ENCODE measurements at regions not wholly inside any gene's neighbourhood (a gene's known extent, or its start where the extent isn't known, plus 50 kb on each side); places are given as distances from the start of the nearest gene placed in this dataset.

DNA sequence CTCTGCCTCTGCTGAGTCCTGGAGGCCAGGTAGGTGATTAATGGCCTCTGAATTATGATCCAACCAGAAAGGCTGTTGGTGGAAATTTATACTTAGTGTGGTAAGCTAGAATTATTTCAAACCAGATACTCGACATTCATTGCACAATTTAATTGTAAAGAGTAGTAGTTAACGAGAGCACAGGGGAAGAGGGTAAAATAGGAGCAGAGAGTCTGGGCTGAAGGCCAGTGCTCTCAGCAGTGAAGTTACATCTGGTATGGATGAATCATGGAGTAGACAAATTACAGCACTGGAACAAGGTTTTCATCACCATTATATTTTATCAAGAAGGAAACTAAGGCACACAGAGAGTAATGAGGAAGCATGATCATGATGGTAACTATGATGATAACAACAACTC, 92.5 kb downstream of the TLR4 start:
- Mint-ChIP-seq H3K4me1 (peaks cover 18% of the 10 kb centered on the region in 2 experiments), H3K27ac (no peak overlapping the region), H3K36me3 (ENCODE audit: insufficient read depth in 1 of 3, low read depth in 3 of 3) (no peaks in the 10 kb centered on the region), H3K9me3 (no peaks in the 10 kb centered on the region), H3K4me3 (no peak overlapping the region), H3K27me3 (ENCODE audit: low read depth) (no peaks in the 10 kb centered on the region)
- Histone ChIP-seq H3K79me1 (ENCODE audit: insufficient read depth, low read depth, low read length, poor library complexity, severe bottlenecking) (no peaks in the 10 kb centered on the region), H3K23ac (ENCODE audit: insufficient read length, low read depth, low read length) (no peak overlapping the region), H3K79me2 (ENCODE audit: insufficient read depth, low read length) (no peaks in the 10 kb centered on the region), H4K91ac (ENCODE audit: insufficient read length, low read depth, low read length) (no peak overlapping the region), H2BK5ac (ENCODE audit: insufficient read length, low read length) (no peak overlapping the region), H3T11ph (ENCODE audit: low read length) (no peak overlapping the region), H2AK5ac (ENCODE audit: insufficient read length, low read length) (no peak overlapping the region), H3K4ac (ENCODE audit: low read depth, low read length) (no peak overlapping the region), H4K5ac (ENCODE audit: insufficient read length, low read depth, low read length) (no peak overlapping the region), H2BK15ac (ENCODE audit: low read depth, low read length) (no peak overlapping the region), H3K9me3 (ENCODE audit: control insufficient read depth, low read depth, low read length) (no peaks in the 10 kb centered on the region), H2BK12ac (ENCODE audit: insufficient read length, low read depth, low read length) (no peak overlapping the region), H3K4me1 (ENCODE audit: insufficient read depth, low read length) (peaks cover 2% of the 10 kb centered on the region; the same call in 1 of the 2 replicates), H4K20me1 (ENCODE audit: control insufficient read depth, insufficient read depth, insufficient read length) (no peaks in the 10 kb centered on the region), H3K56ac (ENCODE audit: insufficient read length, low read depth, low read length) (no peak overlapping the region), H3K23me2 (ENCODE audit: insufficient read length, low read depth, low read length, poor library complexity, severe bottlenecking) (no peaks in the 10 kb centered on the region), H3K9ac (ENCODE audit: extremely low read depth, insufficient read length, low read length) (no peak overlapping the region), H2AFZ (ENCODE audit: low read length) (no peak overlapping the region), H3K27ac (ENCODE audit: insufficient read length, low read depth, low read length) (no peak overlapping the region), H2BK20ac (ENCODE audit: low read depth, low read length, poor library complexity, severe bottlenecking) (no peak overlapping the region), H2BK120ac (ENCODE audit: low read depth, low read length, poor library complexity, severe bottlenecking) (no peak overlapping the region), H3K18ac (ENCODE audit: insufficient read length, low read depth, low read length) (no peak overlapping the region), H3K14ac (ENCODE audit: insufficient read depth, low read length) (no peak overlapping the region), H3K4me2 (ENCODE audit: insufficient read depth, insufficient read length, low read length) (no peak overlapping the region), H4K8ac (replicated peaks; ENCODE audit: insufficient read length, low read depth, low read length) (no peak overlapping the region), H3K27me3 (ENCODE audit: insufficient read depth, low read length) (no peaks in the 10 kb centered on the region)
- DNase-seq, result no peak
- WGBS (ENCODE audit: extremely low coverage, insufficient read length, low lambda C conversion rate), result no CpG with 5 or more reads among the region's 2 CpGs
- TF ChIP-seq, protein P1, sequence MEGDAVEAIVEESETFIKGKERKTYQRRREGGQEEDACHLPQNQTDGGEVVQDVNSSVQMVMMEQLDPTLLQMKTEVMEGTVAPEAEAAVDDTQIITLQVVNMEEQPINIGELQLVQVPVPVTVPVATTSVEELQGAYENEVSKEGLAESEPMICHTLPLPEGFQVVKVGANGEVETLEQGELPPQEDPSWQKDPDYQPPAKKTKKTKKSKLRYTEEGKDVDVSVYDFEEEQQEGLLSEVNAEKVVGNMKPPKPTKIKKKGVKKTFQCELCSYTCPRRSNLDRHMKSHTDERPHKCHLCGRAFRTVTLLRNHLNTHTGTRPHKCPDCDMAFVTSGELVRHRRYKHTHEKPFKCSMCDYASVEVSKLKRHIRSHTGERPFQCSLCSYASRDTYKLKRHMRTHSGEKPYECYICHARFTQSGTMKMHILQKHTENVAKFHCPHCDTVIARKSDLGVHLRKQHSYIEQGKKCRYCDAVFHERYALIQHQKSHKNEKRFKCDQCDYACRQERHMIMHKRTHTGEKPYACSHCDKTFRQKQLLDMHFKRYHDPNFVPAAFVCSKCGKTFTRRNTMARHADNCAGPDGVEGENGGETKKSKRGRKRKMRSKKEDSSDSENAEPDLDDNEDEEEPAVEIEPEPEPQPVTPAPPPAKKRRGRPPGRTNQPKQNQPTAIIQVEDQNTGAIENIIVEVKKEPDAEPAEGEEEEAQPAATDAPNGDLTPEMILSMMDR (conservative IDR thresholded peaks at IDR 0.05), result no peak

All from H9 (cell line).